NB4 (cell line): ENCODE measurements at regions not wholly inside any gene's neighbourhood (a gene's known extent, or its start where the extent isn't known, plus 50 kb on each side); places are given as distances from the start of the nearest gene placed in this dataset.

Experiments used
- DNase-seq: peaks from one replicate; pipeline ENCODE4 v3.0.0; 2010; ENCODE audit warnings: low read depth
- H3K4me3 ChIP-seq: one replicate; pipeline ENCODE4 v1.5.1; 2011; ENCODE audit warnings: mild to moderate bottlenecking, low read depth, low read length, moderate library complexity
- MYC ChIP-seq: IDR thresholded peaks from 2 replicates; pipeline ENCODE4 v1.6.1; 2011; ENCODE audit warnings: low read depth, low read length
- POLR2A ChIP-seq: IDR thresholded peaks from 2 replicates; pipeline ENCODE4 v1.6.1; 2011; ENCODE audit warnings: mild to moderate bottlenecking; ENCODE audit not compliant: insufficient read length; ENCODE audit errors: extremely low read depth
- TF ChIP-seq, protein P1 (sequence below): IDR thresholded peaks from 2 replicates; pipeline ENCODE4 v1.6.1; 2011; ENCODE audit warnings: low read depth, low read length
- TF ChIP-seq, protein P2 (sequence below): IDR thresholded peaks from one replicate; pipeline ENCODE4 v1.5.1; 2012; ENCODE audit warnings: low read depth, low read length

DNA sequence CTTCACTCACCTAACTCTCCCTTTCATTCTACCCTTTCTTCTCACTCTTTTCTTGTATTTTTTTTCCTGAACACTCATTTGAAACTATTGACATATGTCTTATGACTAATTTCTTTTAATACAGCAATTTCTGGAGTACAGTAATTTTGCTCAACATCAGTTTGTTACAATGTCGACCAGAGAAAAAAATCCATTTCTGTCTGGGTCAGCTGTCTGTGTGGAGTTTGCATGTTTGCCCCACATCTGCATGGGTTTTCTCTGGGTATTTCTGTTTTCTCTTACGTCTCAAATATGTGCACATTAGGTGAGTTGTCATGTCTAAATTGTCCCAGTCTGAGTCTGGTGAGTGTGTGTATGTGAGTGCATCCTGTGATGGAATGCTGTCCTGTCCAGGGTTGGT lies 294.8 kb downstream of the HS3ST1 start:
- DNase-seq = no peak
- TF ChIP-seq POLR2A = no peak
- H3K4me3 ChIP-seq = no peak overlapping the region

DNA sequence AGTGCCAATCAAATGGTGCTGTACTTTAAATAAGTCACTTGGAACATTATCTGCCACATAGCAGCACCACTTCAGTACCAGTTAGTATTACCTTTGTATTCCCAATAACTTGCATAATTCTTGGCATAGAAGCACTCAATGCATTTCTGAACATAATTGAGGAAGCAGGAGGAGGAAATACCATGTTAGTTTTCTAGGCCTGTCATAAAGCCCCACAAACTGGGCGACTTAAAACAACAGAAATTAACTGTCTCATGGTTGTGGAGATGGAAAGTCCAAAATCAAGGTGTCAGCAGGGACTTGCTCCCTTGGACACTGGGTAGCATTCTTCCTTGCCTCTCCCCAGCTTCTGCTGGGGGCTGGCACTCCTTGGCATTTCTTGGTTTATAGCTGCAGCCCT lies 296.2 kb downstream of the HS3ST1 start:
- TF ChIP-seq POLR2A (no peak), MYC (no peak)
- TF ChIP-seq, protein P1, sequence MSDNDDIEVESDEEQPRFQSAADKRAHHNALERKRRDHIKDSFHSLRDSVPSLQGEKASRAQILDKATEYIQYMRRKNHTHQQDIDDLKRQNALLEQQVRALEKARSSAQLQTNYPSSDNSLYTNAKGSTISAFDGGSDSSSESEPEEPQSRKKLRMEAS = no peak
- TF ChIP-seq, protein P2, sequence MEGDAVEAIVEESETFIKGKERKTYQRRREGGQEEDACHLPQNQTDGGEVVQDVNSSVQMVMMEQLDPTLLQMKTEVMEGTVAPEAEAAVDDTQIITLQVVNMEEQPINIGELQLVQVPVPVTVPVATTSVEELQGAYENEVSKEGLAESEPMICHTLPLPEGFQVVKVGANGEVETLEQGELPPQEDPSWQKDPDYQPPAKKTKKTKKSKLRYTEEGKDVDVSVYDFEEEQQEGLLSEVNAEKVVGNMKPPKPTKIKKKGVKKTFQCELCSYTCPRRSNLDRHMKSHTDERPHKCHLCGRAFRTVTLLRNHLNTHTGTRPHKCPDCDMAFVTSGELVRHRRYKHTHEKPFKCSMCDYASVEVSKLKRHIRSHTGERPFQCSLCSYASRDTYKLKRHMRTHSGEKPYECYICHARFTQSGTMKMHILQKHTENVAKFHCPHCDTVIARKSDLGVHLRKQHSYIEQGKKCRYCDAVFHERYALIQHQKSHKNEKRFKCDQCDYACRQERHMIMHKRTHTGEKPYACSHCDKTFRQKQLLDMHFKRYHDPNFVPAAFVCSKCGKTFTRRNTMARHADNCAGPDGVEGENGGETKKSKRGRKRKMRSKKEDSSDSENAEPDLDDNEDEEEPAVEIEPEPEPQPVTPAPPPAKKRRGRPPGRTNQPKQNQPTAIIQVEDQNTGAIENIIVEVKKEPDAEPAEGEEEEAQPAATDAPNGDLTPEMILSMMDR = no peak
- no peak overlapping the region for H3K4me3 ChIP-seq

DNA sequence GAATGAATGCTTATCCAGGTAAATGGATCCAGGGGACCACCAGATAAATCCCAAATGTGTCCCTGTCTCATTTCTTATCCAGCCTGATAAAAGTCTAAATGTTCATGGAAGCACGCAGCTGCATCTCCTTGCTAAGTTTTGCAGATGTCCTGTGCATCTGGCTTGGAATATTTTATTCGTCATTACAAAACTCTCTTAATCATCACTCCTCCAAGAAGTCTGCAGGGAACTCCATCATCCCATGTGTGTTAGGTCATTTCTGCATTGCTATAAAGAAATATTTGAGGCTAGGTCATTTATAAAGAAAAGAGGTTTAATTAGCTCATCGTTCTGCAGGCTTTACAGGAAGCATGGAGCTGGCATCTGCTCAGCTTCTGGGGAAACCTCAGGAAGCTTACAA lies 297.2 kb downstream of the HS3ST1 start:
- DNase-seq = no peak
- H3K4me3 ChIP-seq = no peak overlapping the region
- TF ChIP-seq, protein P1 = no peak
- TF ChIP-seq MYC = no peak
- TF ChIP-seq, protein P2 = no peak
- no peak for TF ChIP-seq POLR2A

More for the DNA sequence above, 296.2 kb downstream of the HS3ST1 start:
- DNase-seq = no peak

DNA sequence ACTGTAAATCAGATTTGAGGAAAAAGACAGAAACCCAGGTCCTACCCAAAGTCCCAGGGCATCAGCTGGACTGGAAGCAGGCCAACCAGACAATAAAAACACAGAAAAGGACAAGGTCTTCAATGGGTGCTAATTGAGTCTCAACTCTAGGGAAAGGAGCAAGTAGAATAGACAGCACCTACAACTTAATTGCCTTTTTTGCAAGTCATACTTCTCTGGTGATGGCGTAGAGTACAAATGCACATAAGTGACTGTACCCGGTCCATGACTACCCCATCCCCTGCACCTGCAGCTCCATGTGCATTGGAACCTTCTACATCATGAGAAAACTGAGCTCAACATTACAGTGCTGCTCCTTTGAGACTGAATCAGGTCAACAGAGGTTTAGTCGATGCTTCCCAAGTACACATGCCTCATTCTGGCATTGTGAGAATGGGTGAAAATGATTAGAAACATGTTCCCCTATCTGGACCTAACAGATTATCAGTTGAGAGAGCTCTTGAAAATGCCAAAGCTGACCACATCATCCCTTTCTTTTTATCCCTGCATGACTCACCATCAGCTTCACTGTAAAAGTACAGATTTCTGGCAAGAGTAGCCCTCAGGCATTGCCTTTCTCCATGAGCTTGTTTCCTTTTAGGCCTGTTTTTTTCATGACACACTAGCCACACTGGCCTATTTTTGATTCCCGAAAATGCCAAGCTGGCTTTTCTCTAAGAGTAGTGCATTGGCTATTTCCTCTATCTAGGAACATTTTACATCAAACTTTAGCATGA lies 298.3 kb downstream of the HS3ST1 start:
- TF ChIP-seq MYC = no peak
- TF ChIP-seq, protein P1 = no peak
- TF ChIP-seq, protein P2 = no peak
- no peak for TF ChIP-seq POLR2A
- no peak overlapping the region for H3K4me3 ChIP-seq
- DNase-seq = no peak

DNA sequence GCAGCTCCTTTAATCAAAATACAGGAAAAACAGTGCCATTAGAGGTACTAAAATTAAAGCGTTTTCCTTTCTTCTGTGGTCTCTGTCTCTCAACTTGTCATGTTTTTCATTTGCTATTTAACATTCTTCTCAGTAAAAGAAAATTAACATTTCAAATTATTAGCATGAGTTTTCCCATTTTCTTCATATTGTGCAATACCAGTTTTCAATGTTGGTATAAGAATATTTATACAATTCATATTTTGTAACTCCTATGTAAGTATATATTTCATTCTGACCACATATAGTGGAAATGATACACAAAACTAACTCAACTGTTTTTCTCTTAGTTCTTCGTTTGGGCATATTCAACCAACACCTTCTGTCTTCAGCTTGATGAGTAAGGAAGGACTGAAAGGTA lies 308.3 kb downstream of the HS3ST1 start:
- no peak for DNase-seq
- no peak for TF ChIP-seq MYC
- TF ChIP-seq POLR2A = no peak
- TF ChIP-seq, protein P2 = no peak
- TF ChIP-seq, protein P1 = no peak
- H3K4me3 ChIP-seq = no peak overlapping the region

DNA sequence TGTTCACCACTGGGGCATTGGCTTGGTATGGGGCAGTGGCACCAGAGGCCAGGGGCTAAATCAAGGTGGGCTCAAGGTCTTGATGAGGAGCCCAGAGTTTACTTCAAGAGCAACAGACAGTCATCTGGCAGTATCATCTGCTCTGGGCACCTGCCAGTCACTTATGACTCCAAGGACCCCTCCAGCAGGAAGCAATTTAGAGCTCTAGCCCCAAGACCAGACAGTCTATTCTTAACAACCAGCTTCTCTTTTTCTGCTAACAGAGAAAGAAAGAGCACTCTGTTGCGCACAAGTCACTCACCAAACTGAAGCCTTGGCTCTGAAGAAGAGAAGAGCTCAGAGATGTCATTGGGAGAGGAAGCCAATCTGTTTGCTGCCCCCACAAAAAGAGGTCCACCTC lies 309.2 kb downstream of the HS3ST1 start:
- no peak overlapping the region for H3K4me3 ChIP-seq
- TF ChIP-seq, protein P1 = no peak
- TF ChIP-seq POLR2A = no peak
- TF ChIP-seq MYC = no peak
- TF ChIP-seq, protein P2 = no peak
- no peak for DNase-seq
